HFFc6 (cell line): ENCODE measurements at regions not wholly inside any gene's neighbourhood (a gene's known extent, or its start where the extent isn't known, plus 50 kb on each side); places are given as distances from the start of the nearest gene placed in this dataset.

ENCODE experiments used
- DNase-seq: peaks from one replicate; pipeline ENCODE4 v3.0.0-alpha.2; 2018
- H3K27ac Mint-ChIP-seq: 2 replicates; pipeline ENCODE4 v1.8.0; 2020; ENCODE audit warnings: mild to moderate bottlenecking, mixed read lengths
- H3K27me3 Mint-ChIP-seq: 2 replicates; pipeline ENCODE4 v1.8.0; 2021; ENCODE audit warnings: mild to moderate bottlenecking, moderate library complexity, mixed read lengths; ENCODE audit not compliant: insufficient read depth
- H3K36me3 Mint-ChIP-seq: 2 replicates; pipeline ENCODE4 v1.8.0; 2021; ENCODE audit warnings: low read depth, mixed read lengths
- H3K4me1 Mint-ChIP-seq: 2 replicates; pipeline ENCODE4 v1.8.0; 2020; ENCODE audit warnings: low read depth, mixed read lengths
- H3K4me3 Mint-ChIP-seq: 2 replicates; pipeline ENCODE4 v1.8.0; 2020; ENCODE audit warnings: mild to moderate bottlenecking, moderate library complexity, mixed read lengths
- H3K9me3 Mint-ChIP-seq: 2 replicates; pipeline ENCODE4 v1.8.0; 2020; ENCODE audit warnings: mild to moderate bottlenecking, mixed read lengths
- TF ChIP-seq, protein P1 (sequence below): fragments of 200-600 bp; sonication (generic); IDR thresholded peaks from 2 replicates; pipeline ENCODE4 v1.5.0; 2021; ENCODE audit warnings: antibody characterized with exemption, mild to moderate bottlenecking

DNA sequence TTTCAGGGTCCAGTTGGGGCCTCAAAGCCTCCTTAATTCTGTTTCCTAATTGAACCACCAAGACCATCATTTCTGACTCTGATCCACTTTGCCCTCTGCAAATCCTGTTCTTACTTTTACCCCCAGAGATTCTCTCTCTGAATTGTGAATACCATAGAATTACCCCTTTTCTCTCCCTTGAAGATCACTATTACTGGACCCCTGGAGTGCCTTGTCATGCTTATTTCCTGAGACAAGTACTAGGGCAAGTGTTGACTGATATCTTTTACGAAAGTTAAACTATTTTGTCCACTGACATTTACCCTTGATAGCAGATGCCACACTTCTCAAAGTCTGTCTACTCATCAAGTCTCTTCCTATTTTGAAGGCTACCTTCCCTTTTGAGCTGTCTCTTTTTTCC is 246.9 kb upstream of the PTGER4 start:
- H3K27ac Mint-ChIP-seq: no peak overlapping the region
- peaks cover 12% of the 10 kb centered on the region for H3K27me3 Mint-ChIP-seq
- no peaks in the 10 kb centered on the region for H3K9me3 Mint-ChIP-seq
- peaks cover 34% of the 10 kb centered on the region for H3K4me1 Mint-ChIP-seq
- H3K36me3 Mint-ChIP-seq: no peaks in the 10 kb centered on the region
- no peak for DNase-seq
- TF ChIP-seq, protein P1, sequence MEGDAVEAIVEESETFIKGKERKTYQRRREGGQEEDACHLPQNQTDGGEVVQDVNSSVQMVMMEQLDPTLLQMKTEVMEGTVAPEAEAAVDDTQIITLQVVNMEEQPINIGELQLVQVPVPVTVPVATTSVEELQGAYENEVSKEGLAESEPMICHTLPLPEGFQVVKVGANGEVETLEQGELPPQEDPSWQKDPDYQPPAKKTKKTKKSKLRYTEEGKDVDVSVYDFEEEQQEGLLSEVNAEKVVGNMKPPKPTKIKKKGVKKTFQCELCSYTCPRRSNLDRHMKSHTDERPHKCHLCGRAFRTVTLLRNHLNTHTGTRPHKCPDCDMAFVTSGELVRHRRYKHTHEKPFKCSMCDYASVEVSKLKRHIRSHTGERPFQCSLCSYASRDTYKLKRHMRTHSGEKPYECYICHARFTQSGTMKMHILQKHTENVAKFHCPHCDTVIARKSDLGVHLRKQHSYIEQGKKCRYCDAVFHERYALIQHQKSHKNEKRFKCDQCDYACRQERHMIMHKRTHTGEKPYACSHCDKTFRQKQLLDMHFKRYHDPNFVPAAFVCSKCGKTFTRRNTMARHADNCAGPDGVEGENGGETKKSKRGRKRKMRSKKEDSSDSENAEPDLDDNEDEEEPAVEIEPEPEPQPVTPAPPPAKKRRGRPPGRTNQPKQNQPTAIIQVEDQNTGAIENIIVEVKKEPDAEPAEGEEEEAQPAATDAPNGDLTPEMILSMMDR: no peak
- H3K4me3 Mint-ChIP-seq: no peak overlapping the region

DNA sequence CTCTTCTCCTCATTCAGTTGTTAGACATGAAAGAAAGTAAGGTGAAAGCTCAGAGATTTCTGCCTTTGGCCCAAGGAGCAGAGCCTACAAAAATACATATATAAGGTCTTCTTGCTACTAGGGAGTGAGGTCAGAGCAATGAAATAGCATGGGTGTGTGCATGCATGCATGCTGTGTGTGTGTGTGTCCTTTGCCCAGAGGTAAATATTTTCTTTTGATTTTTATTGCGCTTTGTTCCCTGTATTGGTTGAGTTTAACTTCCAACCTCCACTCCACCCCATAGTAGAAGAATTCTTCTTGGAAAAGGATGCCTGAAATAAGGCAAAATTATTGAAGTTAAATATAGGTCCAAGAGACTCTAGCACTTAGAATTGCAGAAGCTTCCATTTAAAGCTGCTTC is 248.0 kb upstream of the PTGER4 start:
- peaks cover 12% of the 10 kb centered on the region for H3K27me3 Mint-ChIP-seq
- H3K4me3 Mint-ChIP-seq: no peak overlapping the region
- H3K36me3 Mint-ChIP-seq: no peaks in the 10 kb centered on the region
- DNase-seq: no peak
- no peaks in the 10 kb centered on the region for H3K9me3 Mint-ChIP-seq
- H3K27ac Mint-ChIP-seq: no peak overlapping the region
- H3K4me1 Mint-ChIP-seq: peaks cover 27% of the 10 kb centered on the region
- TF ChIP-seq, protein P1: no peak

DNA sequence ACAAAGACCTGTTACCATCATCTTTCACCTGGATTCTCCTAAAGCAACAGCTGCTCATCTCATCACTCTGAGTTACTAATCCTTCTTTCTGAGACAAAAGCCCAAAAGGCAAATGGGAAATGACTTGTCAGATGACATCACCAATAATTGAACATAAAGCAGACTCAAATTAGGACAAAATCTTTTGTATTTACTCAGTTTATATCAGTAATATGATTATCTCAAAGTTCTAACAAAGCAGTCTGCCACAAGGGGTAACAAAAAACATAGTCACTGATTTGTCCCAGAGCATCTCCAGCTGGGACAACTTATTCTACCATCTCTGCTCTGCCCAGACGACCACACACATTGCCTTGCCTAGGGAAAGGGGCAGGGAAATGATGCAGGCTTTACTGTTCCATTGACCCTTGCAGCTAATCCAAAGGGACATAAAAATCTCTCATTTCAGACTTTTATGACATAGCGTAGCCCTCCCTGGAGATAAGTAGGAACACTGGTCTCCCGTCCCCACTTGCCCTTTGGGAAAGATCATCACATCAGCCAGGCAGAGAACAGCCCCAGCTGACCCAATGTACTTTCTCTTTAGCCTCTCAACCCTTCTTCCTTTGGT is 249.5 kb upstream of the PTGER4 start:
- Mint-ChIP-seq H3K4me1 (peaks cover 33% of the 10 kb centered on the region), H3K4me3 (no peak overlapping the region)
- no peak for DNase-seq

DNA sequence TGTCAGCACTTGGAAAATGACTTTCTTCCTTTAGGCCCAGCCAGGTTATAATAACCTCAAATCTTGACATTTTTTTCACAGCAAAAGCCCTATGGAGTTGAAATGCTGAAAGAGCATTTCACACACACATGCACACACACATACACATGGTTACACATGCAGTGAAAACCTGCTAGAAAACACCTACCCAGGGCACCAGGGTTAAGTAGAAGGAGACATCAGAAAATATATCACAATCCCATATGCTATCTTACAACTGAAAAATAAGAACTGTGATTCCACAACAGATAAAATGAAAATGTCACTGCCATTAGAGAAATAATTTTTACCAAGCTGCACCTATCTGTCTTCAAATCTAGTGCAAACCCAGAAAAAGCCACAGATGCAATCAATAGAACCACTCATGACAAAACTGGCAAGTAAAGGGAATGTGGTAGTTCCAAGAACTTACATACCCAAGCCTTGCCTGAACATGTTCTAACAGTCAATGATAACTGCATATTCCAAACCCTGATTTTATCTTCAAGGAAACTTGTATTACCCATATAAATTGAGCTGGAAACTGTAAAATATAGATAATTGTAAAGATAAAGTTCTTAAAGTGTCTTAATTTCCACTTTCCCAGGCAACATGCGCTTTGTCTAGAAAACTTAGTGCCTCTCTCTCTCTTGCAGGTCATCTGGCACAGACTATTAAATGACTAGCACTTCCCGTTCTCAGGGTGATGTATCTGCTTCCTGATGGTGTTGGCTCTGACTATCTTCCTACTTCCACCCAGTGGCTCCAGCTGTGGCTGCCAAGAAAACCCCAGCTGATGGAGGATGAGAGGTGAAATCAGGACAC is 250.2 kb upstream of the PTGER4 start:
- H3K27me3 Mint-ChIP-seq: peaks cover 4% of the 10 kb centered on the region
- no peak for DNase-seq

More for the DNA sequence above, 249.5 kb upstream of the PTGER4 start:
- Mint-ChIP-seq H3K27ac (no peak overlapping the region), H3K27me3 (peaks cover 6% of the 10 kb centered on the region), H3K9me3 (no peaks in the 10 kb centered on the region; the same call in 1 of the 2 replicates), H3K36me3 (peaks cover 2% of the 10 kb centered on the region)
- TF ChIP-seq, protein P1: no peak

DNA sequence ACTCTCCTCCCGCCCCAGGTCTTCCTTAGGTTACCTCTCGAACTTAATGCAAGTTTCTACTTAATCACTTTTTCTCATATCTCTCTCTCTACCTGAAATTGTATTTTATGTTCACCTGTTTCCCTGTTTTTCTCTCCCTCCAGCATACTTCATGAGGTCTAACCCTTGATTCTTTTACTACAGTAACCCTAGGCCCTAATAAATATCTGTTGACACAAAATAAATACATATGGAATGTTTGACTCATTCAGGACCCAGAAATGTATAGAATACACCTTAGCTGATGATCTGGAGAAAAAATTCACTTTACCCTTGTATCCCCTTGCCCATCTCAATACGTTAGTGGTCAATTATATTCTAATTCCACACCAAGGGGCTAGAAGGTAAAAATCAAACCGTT is 250.9 kb upstream of the PTGER4 start:
- DNase-seq: no peak
- no peaks in the 10 kb centered on the region; the same call in 1 of the 2 replicates for H3K9me3 Mint-ChIP-seq
- peaks cover 33% of the 10 kb centered on the region for H3K4me1 Mint-ChIP-seq
- TF ChIP-seq, protein P1: no peak
- H3K27ac Mint-ChIP-seq: no peak overlapping the region
- no peak overlapping the region for H3K4me3 Mint-ChIP-seq
- peaks cover 12% of the 10 kb centered on the region for H3K36me3 Mint-ChIP-seq
- peaks cover 4% of the 10 kb centered on the region for H3K27me3 Mint-ChIP-seq

More for the DNA sequence above, 250.2 kb upstream of the PTGER4 start:
- Mint-ChIP-seq H3K36me3 (peaks cover 9% of the 10 kb centered on the region), H3K4me1 (peaks cover 33% of the 10 kb centered on the region), H3K4me3 (no peak overlapping the region), H3K27ac (no peak overlapping the region), H3K9me3 (no peaks in the 10 kb centered on the region; the same call in 1 of the 2 replicates)
- TF ChIP-seq, protein P1: no peak
